Panc1 (cell line): ENCODE measurements at regions not wholly inside any gene's neighbourhood (a gene's known extent, or its start where the extent isn't known, plus 50 kb on each side); places are given as distances from the start of the nearest gene placed in this dataset.

ENCODE experiments used
- ATAC-seq: fragments of 200-7000 bp; cut with Tn5 transposase; 2 replicates; pipeline ENCODE4 v1.9.1; 2020; ENCODE audit warnings: mild to moderate bottlenecking, moderate library complexity
- BruUV-seq: library from RNA; stranded (reverse); fragments of 400-500 nt; replicated peaks from 2 replicates; lab custom pipeline; 2021; lab: Mats Ljungman, UMichigan
- CTCF ChIA-PET: fragments of 300-600 bp; sonication (Branson Sonifier 250); formaldehyde crosslinking; loops from one replicate; lab custom pipeline; 2022; ENCODE audit warnings: antibody characterized with exemption; lab: Charles Lee
- POLR2A ChIA-PET: fragments of 300-600 bp; sonication (Branson Sonifier 250); formaldehyde crosslinking; loops from one replicate; lab custom pipeline; 2022; ENCODE audit warnings: antibody characterized with exemption; lab: Charles Lee
- DNase-seq: peaks from one replicate; pipeline ENCODE4 v3.0.0-alpha.2; 2010; ENCODE audit warnings: low read depth, low spot score
- H3K27ac ChIP-seq: 2 replicates; pipeline ENCODE4 v1.5.1; 2011; ENCODE audit warnings: mild to moderate bottlenecking, low read length, inconsistent platforms
- H3K27me3 ChIP-seq: fragments of 200-500 bp; sonication (Bioruptor generic); 2 replicates; pipeline ENCODE4 v1.6.0; 2014; ENCODE audit warnings: low read length, inconsistent platforms; ENCODE audit not compliant: control insufficient read depth, insufficient read depth
- H3K36me3 ChIP-seq: fragments of 200-500 bp; sonication (Bioruptor generic); 2 replicates; pipeline ENCODE4 v1.5.1; 2014; ENCODE audit warnings: inconsistent platforms, mild to moderate bottlenecking, low read length, moderate library complexity; ENCODE audit not compliant: control insufficient read depth, insufficient read depth
- H3K4me1 ChIP-seq: 2 replicates; pipeline ENCODE4 v1.5.1; 2011; ENCODE audit warnings: inconsistent platforms, mild to moderate bottlenecking, low read length, moderate library complexity; ENCODE audit not compliant: control insufficient read depth, insufficient read depth
- H3K4me3 ChIP-seq, 2 experiments: 2 replicates each; pipeline ENCODE4 v1.5.1; 2011 to 2012; ENCODE audit warnings: low read depth in 2 of 2, low read length in 2 of 2, mild to moderate bottlenecking in 2 of 2, inconsistent platforms in 1 of 2, moderate library complexity in 1 of 2
- H3K9me3 ChIP-seq: fragments of 200-500 bp; sonication (Bioruptor generic); 2 replicates; pipeline ENCODE4 v1.5.1; 2014; ENCODE audit warnings: low read depth, mild to moderate bottlenecking, inconsistent platforms, low read length, moderate library complexity; ENCODE audit not compliant: control insufficient read depth, insufficient read depth
- CTCF ChIP-seq: fragments of 450-650 bp; IDR thresholded peaks from 2 replicates; pipeline ENCODE4 v1.5.1; 2017; ENCODE audit warnings: mild to moderate bottlenecking
- POLR2AphosphoS5 ChIP-seq: IDR thresholded peaks from 2 replicates; pipeline ENCODE4 v1.6.1; 2012; ENCODE audit warnings: mild to moderate bottlenecking, low read depth, low read length, moderate library complexity
- REST ChIP-seq, 2 experiments: IDR thresholded peaks; 2 replicates each; pipeline ENCODE4 v1.6.1; 2011 to 2012; ENCODE audit warnings: low read depth in 2 of 2, control low read depth in 1 of 2, low read length in 1 of 2, mild to moderate bottlenecking in 1 of 2, moderate library complexity in 1 of 2; ENCODE audit not compliant: insufficient read depth in 1 of 2
- SIN3A ChIP-seq: IDR thresholded peaks from 2 replicates; pipeline ENCODE4 v1.6.1; 2012; ENCODE audit warnings: low read depth, mild to moderate bottlenecking, low read length, moderate library complexity, borderline replicate concordance; ENCODE audit not compliant: insufficient read depth
- TCF7L2 ChIP-seq: IDR thresholded peaks from 2 replicates; pipeline ENCODE4 v1.6.1; 2011; ENCODE audit warnings: mild to moderate bottlenecking, low read depth, low read length, inconsistent platforms
- in situ Hi-C: cut with HindIII; loops from 2 replicates; pipeline ENCODE4 v1.10.0; 2016; ENCODE audit warnings: low sequenced_read_pairs, low pct_unique_long_range_greater_than_20kb
- intact Hi-C: fragments of 100-400 bp; cut with micrococcal nuclease; formaldehyde crosslinking; loops from one replicate; pipeline ENCODE4 v1.10.0; 2022; ENCODE audit not compliant: unreplicated experiment

GRCh38 chr2:172671501-172671900 lies 64.1 kb upstream of the RAPGEF4 start:
- no peak overlapping the region for H3K27ac ChIP-seq
- BruUV-seq: no TSS peak
- no peaks in the 10 kb centered on the region for H3K9me3 ChIP-seq
- ChIA-PET POLR2A (no interaction called here), CTCF (no interaction called here)
- TF ChIP-seq REST (IDR thresholded peaks at IDR 0.05; ENCODE audit: insufficient read depth in 1 of 2, low read depth in 2 of 2, low read length in 1 of 2) (no peak), TCF7L2 (no peak), POLR2AphosphoS5 (no peak), SIN3A (no peak), CTCF (no peak)
- no peak for ATAC-seq
- in situ Hi-C loops (no loop called here), intact Hi-C loops (loop anchor here (5.0 kb wide), 1 partner anchor 64 kb away; no protein-coding TSS in a partner anchor)
- no peak overlapping the region for H3K4me3 ChIP-seq
- no peaks in the 10 kb centered on the region for H3K36me3 ChIP-seq
- H3K4me1 ChIP-seq: no peaks in the 10 kb centered on the region; the same call in 1 of the 2 replicates
- no peak for DNase-seq
- no peaks in the 10 kb centered on the region for H3K27me3 ChIP-seq

- Histone ChIP-seq H3K27me3 (no peaks in the 10 kb centered on the region), H3K36me3 (no peaks in the 10 kb centered on the region), H3K9me3 (no peaks in the 10 kb centered on the region), H3K4me1 (no peaks in the 10 kb centered on the region; the same call in 1 of the 2 replicates), H3K27ac (no peak overlapping the region), H3K4me3 (no peak overlapping the region)
- no TSS peak for BruUV-seq
- TF ChIP-seq REST (IDR thresholded peaks at IDR 0.05; ENCODE audit: insufficient read depth in 1 of 2, low read depth in 2 of 2, low read length in 1 of 2): no peak
- no peak for TF ChIP-seq CTCF
- no peak for TF ChIP-seq POLR2AphosphoS5
- no peak for TF ChIP-seq SIN3A
- TF ChIP-seq TCF7L2: no peak
- ChIA-PET CTCF (no interaction called here), POLR2A (no interaction called here)
- DNase-seq: no peak
- intact Hi-C loops: loop anchor here (5.0 kb wide), 1 partner anchor 65 kb away; no protein-coding TSS in a partner anchor
- ATAC-seq: no peak
- in situ Hi-C loops: no loop called here
Observed at GRCh38 chr2:172672114-172672513, 63.5 kb upstream of the RAPGEF4 start.
